Endodermal cell (in vitro differentiated cells): ENCODE measurements at regions not wholly inside any gene's neighbourhood (a gene's known extent, or its start where the extent isn't known, plus 50 kb on each side); places are given as distances from the start of the nearest gene placed in this dataset.

Source experiments
- DNase-seq: peaks from one replicate; pipeline ENCODE4 v3.0.0-alpha.2; 2017
- H3K27ac ChIP-seq: 2 replicates; pipeline ENCODE4 v1.5.1; 2013; ENCODE audit warnings: mild to moderate bottlenecking, low read depth, low read length, moderate library complexity
- H3K27me3 ChIP-seq: 2 replicates; pipeline ENCODE4 v1.6.1; 2013; ENCODE audit warnings: mild to moderate bottlenecking, low read length, moderate library complexity; ENCODE audit not compliant: insufficient read depth, control insufficient read depth, poor library complexity, severe bottlenecking
- H3K36me3 ChIP-seq: 2 replicates; pipeline ENCODE4 v1.7.0; 2013; ENCODE audit warnings: mild to moderate bottlenecking, low read length, moderate library complexity; ENCODE audit not compliant: control insufficient read depth, insufficient read depth
- H3K4me1 ChIP-seq: one replicate; pipeline ENCODE4 v1.7.0; 2013; ENCODE audit warnings: low read length; ENCODE audit not compliant: control insufficient read depth, insufficient read depth
- H3K4me3 ChIP-seq: 2 replicates; pipeline ENCODE4 v1.5.1; 2013; ENCODE audit warnings: mild to moderate bottlenecking, low read length, moderate library complexity
- H3K9ac ChIP-seq: 2 replicates; pipeline ENCODE4 v1.6.1; 2013; ENCODE audit warnings: mild to moderate bottlenecking, low read length, moderate library complexity; ENCODE audit not compliant: poor library complexity, severe bottlenecking; ENCODE audit errors: extremely low read depth
- H3K9me3 ChIP-seq: 2 replicates; pipeline ENCODE4 v1.6.1; 2013; ENCODE audit warnings: mild to moderate bottlenecking, low read length, moderate library complexity; ENCODE audit not compliant: control insufficient read depth
- H3K27ac Mint-ChIP-seq: 2 replicates; pipeline ENCODE4 v1.8.0; 2020; ENCODE audit warnings: mixed read lengths
- H3K27me3 Mint-ChIP-seq: 2 replicates; pipeline ENCODE4 v1.8.0; 2021; ENCODE audit warnings: mild to moderate bottlenecking, mixed read lengths; ENCODE audit not compliant: insufficient read depth
- H3K36me3 Mint-ChIP-seq: 2 replicates; pipeline ENCODE4 v1.8.0; 2020; ENCODE audit warnings: low read depth, mixed read lengths
- H3K4me1 Mint-ChIP-seq: 2 replicates; pipeline ENCODE4 v1.8.0; 2020; ENCODE audit warnings: mixed read lengths
- H3K4me3 Mint-ChIP-seq: 2 replicates; pipeline ENCODE4 v1.8.0; 2020; ENCODE audit warnings: mild to moderate bottlenecking, moderate library complexity, mixed read lengths
- H3K9me3 Mint-ChIP-seq: 2 replicates; pipeline ENCODE4 v1.8.0; 2020; ENCODE audit warnings: mild to moderate bottlenecking, mixed read lengths
- WGBS, 2 experiments: methylation state at CpG; one replicate each; pipeline versions ENCODE4 v1.1.5 to v1.1.7; 2013; ENCODE audit warnings: missing lambda C conversion rate in 2 of 2, mixed read lengths in 1 of 2; ENCODE audit not compliant: insufficient coverage in 1 of 2, insufficient read length in 1 of 2; 5-methylcytosine and 5-hydroxymethylcytosine counted together
- TF ChIP-seq, protein P1 (sequence below): fragments of 200-600 bp; sonication (generic); conservative IDR thresholded peaks from 2 replicates; pipeline ENCODE4 v1.5.0; 2021; ENCODE audit warnings: antibody characterized with exemption, mild to moderate bottlenecking

GRCh38 chr16:63050391-63050790, 1014.2 kb upstream of the CDH8 start:
- TF ChIP-seq, protein P1, sequence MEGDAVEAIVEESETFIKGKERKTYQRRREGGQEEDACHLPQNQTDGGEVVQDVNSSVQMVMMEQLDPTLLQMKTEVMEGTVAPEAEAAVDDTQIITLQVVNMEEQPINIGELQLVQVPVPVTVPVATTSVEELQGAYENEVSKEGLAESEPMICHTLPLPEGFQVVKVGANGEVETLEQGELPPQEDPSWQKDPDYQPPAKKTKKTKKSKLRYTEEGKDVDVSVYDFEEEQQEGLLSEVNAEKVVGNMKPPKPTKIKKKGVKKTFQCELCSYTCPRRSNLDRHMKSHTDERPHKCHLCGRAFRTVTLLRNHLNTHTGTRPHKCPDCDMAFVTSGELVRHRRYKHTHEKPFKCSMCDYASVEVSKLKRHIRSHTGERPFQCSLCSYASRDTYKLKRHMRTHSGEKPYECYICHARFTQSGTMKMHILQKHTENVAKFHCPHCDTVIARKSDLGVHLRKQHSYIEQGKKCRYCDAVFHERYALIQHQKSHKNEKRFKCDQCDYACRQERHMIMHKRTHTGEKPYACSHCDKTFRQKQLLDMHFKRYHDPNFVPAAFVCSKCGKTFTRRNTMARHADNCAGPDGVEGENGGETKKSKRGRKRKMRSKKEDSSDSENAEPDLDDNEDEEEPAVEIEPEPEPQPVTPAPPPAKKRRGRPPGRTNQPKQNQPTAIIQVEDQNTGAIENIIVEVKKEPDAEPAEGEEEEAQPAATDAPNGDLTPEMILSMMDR: no peak
- Histone ChIP-seq H3K27me3 (no peaks in the 10 kb centered on the region), H3K36me3 (no peaks in the 10 kb centered on the region), H3K4me3 (no peak overlapping the region), H3K9ac (no peak overlapping the region), H3K4me1 (no peaks in the 10 kb centered on the region), H3K9me3 (no peaks in the 10 kb centered on the region), H3K27ac (no peak overlapping the region)
- Mint-ChIP-seq H3K4me1 (no peaks in the 10 kb centered on the region), H3K36me3 (no peaks in the 10 kb centered on the region), H3K27me3 (no peaks in the 10 kb centered on the region), H3K27ac (no peak overlapping the region), H3K4me3 (no peak overlapping the region), H3K9me3 (no peaks in the 10 kb centered on the region)
- DNase-seq: no peak
- WGBS, 2 experiments: 97 to 100% methylated on average over 1 of the region's 1 CpG

DNA sequence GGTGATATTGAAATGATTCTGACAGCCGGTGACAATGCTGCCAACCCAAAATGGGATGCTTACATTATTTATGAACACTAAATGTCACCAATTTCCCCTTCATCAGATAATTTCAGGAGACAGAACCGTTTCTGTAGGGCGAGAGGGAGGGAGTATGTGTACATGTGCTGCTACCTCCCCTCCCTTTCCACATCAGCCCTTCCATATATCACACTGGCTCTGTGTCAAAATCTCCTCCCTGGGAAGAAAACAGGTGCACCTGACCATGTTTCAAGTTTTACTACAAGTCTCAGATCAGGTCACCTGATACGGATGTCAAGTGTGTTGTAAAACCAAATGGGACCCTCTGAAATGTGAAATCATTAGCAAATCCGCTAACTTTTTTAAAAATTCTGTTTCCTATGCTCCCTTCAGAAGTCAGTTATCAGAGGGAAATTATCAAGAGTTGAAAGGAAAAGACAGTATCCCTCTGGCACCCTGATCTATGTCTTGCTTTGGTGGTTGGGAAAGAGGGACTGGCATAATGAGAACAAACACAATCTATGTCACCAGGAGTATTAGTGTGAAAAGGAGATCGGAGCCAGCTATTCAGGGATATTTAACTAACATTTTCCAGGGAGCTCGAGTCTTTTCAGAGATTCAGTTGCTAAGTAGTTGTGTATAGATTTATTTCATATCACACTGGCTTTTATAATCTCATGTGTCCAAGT, 1002.3 kb upstream of the CDH8 start:
- Mint-ChIP-seq H3K4me1 (peaks cover 36% of the 10 kb centered on the region), H3K27me3 (no peaks in the 10 kb centered on the region), H3K27ac (no peak overlapping the region), H3K36me3 (no peaks in the 10 kb centered on the region), H3K4me3 (no peak overlapping the region), H3K9me3 (no peaks in the 10 kb centered on the region)
- TF ChIP-seq, protein P1: no peak
- no peak overlapping the region for H3K9ac ChIP-seq
- no peak overlapping the region for H3K4me3 ChIP-seq
- 97 to 100% methylated on average over 1 to 6 of the region's 7 CpGs for WGBS, 2 experiments
- peaks cover 23% of the 10 kb centered on the region for H3K4me1 ChIP-seq
- no peaks in the 10 kb centered on the region for H3K36me3 ChIP-seq
- H3K27me3 ChIP-seq: no peaks in the 10 kb centered on the region
- H3K27ac ChIP-seq: no peak overlapping the region
- no peaks in the 10 kb centered on the region for H3K9me3 ChIP-seq
- DNase-seq: no peak

- Histone ChIP-seq H3K27me3 (no peaks in the 10 kb centered on the region), H3K36me3 (no peaks in the 10 kb centered on the region), H3K9me3 (no peaks in the 10 kb centered on the region), H3K4me1 (peaks cover 23% of the 10 kb centered on the region), H3K27ac (no peak overlapping the region), H3K4me3 (no peak overlapping the region), H3K9ac (no peak overlapping the region)
- 63% methylated on average over 1 of the region's 1 CpG; no CpG with 5 or more reads in 1 of the 2 experiments for WGBS, 2 experiments
- H3K27ac Mint-ChIP-seq: no peak overlapping the region
- H3K4me1 Mint-ChIP-seq: peaks cover 40% of the 10 kb centered on the region
- DNase-seq: no peak
- no peak overlapping the region for H3K4me3 Mint-ChIP-seq
- no peaks in the 10 kb centered on the region for H3K27me3 Mint-ChIP-seq
- TF ChIP-seq, protein P1: no peak
- no peaks in the 10 kb centered on the region for H3K9me3 Mint-ChIP-seq
- no peaks in the 10 kb centered on the region for H3K36me3 Mint-ChIP-seq
These were observed 1001.6 kb upstream of the CDH8 start for GRCh38 chr16:63037761-63038396.
